22Rv1 (cell line): ENCODE measurements at regions not wholly inside any gene's neighbourhood (a gene's known extent, or its start where the extent isn't known, plus 50 kb on each side); places are given as distances from the start of the nearest gene placed in this dataset.

Experiments
- H3K27ac ChIP-seq: fragments of 450-650 bp; 2 replicates; pipeline ENCODE4 v1.5.1; 2017
- CTCF ChIP-seq: fragments of 450-650 bp; IDR thresholded peaks from 2 replicates; pipeline ENCODE4 v1.5.1; 2017; ENCODE audit warnings: mild to moderate bottlenecking
- ZFX ChIP-seq: fragments of 450-650 bp; IDR thresholded peaks from 2 replicates; pipeline ENCODE4 v1.6.1; 2017; ENCODE audit warnings: antibody characterized with exemption, borderline replicate concordance

GRCh38 chr9:93862877-93863545 lies 92.1 kb downstream of the BARX1 start:
- H3K27ac ChIP-seq = no peak overlapping the region
- TF ChIP-seq ZFX (no peak), CTCF (no peak)

DNA sequence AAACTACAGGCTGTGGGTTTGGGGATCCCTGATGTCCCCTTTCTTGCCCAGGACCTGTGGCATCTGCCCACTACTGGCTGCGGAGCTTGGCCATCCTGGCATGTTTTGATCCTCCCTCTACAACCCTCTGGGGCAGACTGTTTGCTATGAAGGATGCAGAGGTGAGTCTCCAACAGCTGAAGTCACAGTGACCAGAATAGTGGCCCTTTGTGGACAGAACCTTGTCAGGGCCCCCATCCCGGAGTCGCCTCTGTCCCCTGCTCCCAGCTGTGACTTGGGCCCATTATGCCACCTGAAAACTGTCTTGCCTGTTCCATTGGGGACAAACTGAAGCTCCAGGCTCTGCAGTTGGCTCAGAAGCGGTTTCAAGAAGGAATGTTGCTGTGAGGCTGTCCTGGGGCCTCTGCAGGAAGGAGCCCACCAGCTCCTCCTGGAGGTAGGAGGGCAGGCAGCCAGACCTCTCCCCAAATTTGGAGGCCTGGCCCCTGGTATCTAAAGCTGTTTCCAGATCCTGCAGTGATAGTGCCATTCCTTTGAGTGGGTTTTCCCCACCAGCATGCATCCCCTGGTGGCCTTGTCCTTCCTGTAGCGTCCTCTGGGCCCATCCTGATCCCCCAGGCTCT lies 93.3 kb downstream of the BARX1 start:
- TF ChIP-seq ZFX (no peak), CTCF (no peak)

GRCh38 chr9:93860694-93861658 lies 94.2 kb downstream of the BARX1 start:
- H3K27ac ChIP-seq = no peak overlapping the region
- TF ChIP-seq ZFX (no peak), CTCF (no peak)

More for the DNA sequence above, 93.3 kb downstream of the BARX1 start:
- H3K27ac ChIP-seq = no peak overlapping the region

DNA sequence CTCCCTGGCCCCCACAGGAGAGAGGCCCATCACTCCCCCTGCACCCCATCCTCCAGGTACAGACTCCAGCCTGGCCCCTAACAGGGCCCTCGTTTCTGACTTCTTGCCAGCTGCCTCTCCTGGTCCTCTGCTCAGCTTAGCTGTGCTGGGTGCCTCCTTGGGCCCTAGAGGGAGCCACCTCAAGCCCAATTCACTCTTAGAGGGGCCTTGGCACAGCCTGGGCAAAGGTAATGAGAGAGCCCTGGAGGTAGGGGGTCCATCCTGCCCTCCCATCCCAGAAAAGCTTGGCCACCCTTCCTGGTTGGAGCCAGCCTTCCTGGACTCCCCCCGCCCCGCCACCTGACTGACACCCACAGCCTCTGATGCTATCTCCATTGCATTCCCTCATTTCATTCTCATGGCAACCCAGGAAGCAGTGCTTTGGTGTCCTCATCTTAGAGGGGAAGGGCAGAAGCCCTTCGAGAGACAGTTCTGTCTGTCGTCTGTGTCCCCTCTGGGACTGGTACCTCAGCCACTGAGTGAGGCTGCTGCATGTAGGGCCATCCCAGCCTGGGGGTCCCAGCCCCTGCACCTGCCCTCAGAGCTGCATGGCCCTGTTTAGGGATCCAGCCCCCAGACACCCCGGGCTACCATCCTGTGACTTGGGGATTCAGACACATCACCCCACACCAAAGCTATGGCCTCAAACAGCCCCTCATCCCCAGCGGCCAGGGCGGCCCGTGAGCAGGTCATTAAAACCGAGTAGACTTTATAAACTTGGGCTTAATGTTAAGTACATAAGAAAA lies 95.5 kb downstream of the BARX1 start:
- H3K27ac ChIP-seq = no peak overlapping the region
- TF ChIP-seq CTCF (no peak; the same call in 1 of the 2 replicates), ZFX (no peak)

GRCh38 chr9:93857528-93857927 lies 97.6 kb downstream of the BARX1 start:
- TF ChIP-seq CTCF = no peak
- TF ChIP-seq ZFX = no peak
- no peak overlapping the region for H3K27ac ChIP-seq

- TF ChIP-seq CTCF (no peak), ZFX (no peak)
- H3K27ac ChIP-seq = no peak overlapping the region
Measured at GRCh38 chr9:93852728-93853127, 102.4 kb downstream of the BARX1 start.
